HG03457 (cell line): ENCODE measurements at regions not wholly inside any gene's neighbourhood (a gene's known extent, or its start where the extent isn't known, plus 50 kb on each side); places are given as distances from the start of the nearest gene placed in this dataset.

Experiments
- ATAC-seq: cut with Tn5 transposase; IDR thresholded peaks from one replicate; pipeline ENCODE4 v1.9.1; 2021; ENCODE audit warnings: moderate number of reproducible peaks; ENCODE audit not compliant: unreplicated experiment

- ATAC-seq, result no peak
Measured at GRCh38 chrX:38985945-38986344, 184.7 kb downstream of the MID1IP1 start.

GRCh38 chrX:38986586-38986985, 185.3 kb downstream of the MID1IP1 start:
- no peak for ATAC-seq

GRCh38 chrX:38987198-38987651, 186.0 kb downstream of the MID1IP1 start:
- ATAC-seq, result no peak

GRCh38 chrX:38988301-38988700, 187.0 kb downstream of the MID1IP1 start:
- no peak for ATAC-seq

- ATAC-seq, result no peak
Measured at GRCh38 chrX:38989076-38989475, 187.8 kb downstream of the MID1IP1 start.

- ATAC-seq, result no peak
Measured at GRCh38 chrX:38991656-38992440, 190.6 kb downstream of the MID1IP1 start.

DNA sequence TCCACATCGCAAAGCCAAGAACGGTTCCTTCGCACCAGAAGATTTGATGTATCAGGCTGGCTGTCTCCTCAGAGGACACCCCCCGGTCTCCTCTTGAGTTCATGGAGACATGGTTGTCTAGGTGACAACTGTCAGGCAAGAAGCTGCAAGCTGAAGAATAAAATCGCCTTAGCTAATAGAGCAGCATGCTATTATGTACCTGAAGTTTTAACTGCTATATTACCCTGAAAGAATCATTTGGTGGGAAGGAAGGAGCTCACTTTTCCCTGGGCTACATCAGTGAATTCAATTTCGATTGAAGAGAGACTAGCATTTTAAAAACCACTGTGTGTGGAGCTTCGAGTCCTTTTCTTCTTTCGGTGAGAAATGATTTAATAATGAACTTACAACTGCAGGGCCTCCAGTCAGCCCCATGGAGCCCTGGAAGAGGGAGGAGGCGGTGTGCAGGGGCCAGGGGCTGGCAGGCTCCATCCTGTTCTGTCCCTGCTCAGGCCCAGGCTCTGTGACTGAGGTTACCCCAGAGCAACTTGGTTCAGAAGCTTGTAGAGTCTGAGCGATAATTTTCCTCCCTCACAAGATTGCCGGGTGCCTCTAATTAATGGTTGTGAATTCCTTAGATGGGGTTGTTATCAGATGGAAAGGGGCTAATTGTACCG, 191.3 kb downstream of the MID1IP1 start:
- no peak for ATAC-seq

DNA sequence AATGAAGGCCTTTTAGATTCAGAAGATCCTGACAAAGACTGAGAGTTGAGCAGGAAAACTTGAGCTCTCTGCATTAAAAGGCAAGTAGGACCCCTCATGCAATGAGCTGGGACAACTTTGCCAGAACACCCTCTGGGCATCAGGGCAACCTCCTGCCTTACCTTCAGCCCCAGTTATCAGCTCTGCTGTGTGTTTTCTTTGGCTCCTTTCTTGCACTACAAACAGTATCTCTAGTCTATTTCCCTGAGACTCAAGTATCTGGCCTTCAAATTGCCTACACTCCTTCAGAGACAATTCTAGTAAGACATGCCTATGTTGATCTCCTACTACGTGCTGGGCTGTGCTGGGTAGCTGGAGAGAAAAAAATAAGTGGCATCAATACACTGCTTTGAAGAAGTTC, 192.2 kb downstream of the MID1IP1 start:
- ATAC-seq, result no peak

- ATAC-seq, result no peak
Measured at GRCh38 chrX:38999099-38999498, 197.8 kb downstream of the MID1IP1 start.

DNA sequence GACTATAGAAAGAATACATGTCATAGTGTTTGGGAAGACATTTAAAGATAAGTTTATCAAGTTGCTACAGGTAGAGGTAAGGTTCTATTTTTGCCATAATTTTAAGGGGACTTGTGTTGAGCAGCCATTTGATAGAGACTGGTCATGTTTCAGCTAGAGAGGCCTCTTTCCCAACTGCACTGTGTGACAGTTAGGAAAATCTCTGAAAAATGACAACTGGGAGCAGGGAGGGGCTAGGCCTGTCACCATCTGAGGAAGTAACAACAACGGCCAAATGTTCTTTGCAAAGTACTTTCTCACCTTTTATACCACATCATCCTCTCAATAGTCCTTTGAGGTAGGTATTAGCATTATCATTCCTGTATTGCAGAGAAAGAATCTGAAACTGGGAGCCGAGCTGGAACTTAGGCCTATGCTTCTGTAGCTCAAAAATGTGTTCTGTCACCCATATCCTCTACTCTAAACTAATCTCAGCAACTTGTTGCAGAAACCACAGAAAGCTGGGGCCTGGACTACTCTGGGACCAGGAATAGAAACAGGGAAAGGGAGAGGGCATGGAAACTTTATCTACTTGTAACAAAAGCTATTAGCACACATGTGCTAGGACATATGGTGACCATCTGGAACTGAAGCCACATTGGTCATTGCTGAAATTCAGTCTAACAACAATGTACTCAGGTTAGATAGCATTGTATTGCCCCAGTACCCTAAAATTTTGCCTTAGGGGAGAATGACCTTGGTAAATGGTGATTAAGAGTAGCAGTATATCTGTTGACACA, 198.9 kb downstream of the MID1IP1 start:
- ATAC-seq, result no peak

DNA sequence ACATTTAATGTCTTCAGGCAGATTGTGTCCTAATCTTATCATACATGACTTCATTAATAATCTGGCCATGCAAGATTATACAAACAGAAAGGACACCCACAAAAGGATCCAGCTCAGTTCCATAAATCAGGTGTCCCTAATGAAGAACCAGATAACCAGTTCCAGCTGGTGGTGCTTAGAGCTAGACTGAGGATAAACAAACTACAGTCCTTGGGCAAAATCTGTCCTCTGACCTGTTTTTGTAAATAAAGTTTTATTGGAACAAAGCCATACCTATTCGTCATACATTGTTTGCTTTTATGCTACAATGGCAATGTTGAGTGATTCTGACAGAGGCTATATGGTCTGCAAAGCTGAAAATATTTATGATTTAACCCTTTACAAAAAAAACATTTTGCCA, 199.5 kb downstream of the MID1IP1 start:
- no peak for ATAC-seq

GRCh38 chrX:39002466-39002865, 201.2 kb downstream of the MID1IP1 start:
- no peak for ATAC-seq

- no peak for ATAC-seq
Measured at GRCh38 chrX:39008549-39008948, 207.3 kb downstream of the MID1IP1 start.

- ATAC-seq, result no peak
Measured at GRCh38 chrX:39011454-39012221, 210.4 kb downstream of the MID1IP1 start.

DNA sequence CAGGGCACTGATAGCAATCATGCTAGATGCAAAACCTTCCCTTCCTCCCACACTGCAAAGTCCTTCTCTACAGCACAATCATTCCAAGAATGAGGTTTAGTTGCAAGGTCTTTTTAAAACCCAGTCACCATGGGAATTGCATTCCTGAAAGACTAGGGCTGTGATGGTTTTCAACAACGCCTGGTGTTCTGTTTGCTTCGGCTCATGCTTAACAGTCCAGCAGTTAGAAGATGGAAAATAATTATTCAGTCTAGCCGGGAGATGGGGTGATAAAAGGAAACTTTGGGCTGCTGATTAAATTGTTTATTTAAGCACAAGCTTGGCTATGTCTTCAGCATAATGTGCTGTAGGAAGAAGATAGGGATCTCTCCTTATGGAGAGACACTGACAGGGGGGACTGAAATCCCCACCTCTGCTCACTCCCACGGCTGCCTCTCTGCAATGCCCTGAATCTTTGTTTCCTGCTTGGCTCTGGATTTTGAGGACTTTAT, 211.4 kb downstream of the MID1IP1 start:
- ATAC-seq, result no peak

GRCh38 chrX:39016556-39016955, 215.3 kb downstream of the MID1IP1 start:
- ATAC-seq, result no peak

GRCh38 chrX:39017077-39017476, 215.8 kb downstream of the MID1IP1 start:
- no peak for ATAC-seq

DNA sequence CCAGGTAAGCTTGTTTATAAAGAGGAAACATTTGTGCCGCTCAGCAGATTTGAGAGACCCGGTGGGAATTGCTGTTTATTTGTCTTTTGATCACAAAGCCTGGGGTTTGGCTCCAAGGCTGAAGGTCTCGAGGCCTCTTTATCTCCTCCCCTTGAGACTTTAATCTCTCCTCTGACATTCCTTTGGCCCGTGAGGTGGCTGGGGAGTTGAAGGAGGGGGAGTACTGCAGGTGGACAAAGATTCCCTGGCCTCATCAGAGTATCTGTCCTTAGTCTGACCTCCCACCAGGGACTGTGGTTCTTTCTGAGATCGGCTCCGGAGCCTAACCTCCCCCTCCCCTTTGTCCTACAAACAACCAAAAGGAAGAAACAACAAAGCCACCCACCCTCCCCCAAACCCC, 216.5 kb downstream of the MID1IP1 start:
- no peak for ATAC-seq

DNA sequence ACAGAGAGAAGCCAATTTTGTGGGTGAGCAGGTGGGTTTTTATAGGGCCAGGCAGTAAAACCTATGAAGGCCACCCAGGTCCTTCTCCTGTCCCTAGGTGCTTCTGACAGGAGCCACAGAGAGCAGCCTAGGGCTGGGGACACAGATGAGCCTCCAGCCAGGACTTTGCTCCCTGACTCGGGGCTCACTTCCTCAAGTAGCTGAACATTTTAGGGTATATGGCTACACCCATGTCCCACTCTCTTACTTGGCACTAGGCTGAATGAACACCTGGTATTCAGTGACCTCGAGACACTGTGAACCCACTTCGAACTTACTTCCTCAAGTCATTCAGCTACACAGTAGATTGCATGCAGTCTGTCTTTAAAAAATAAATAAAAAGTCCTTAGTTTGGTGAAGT, 217.3 kb downstream of the MID1IP1 start:
- no peak for ATAC-seq

DNA sequence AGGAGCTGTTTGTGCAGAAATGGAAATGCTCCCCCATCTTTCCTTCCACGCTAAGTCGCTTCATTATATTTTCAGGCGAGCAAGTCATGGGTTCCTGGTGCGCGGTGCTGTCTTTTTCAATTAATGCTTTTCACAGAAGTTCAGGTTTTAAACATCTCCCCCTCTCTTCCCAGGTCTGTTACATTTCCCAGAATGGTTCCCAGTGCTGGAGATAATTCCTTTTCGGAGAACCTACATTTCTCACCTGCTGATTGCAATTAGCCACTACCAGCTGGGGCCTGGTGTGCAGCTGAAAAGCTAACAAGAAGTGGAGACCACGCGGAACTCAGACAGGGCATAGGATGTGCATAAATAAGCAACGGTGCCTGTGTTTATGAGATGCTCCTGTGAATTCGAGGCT, 217.8 kb downstream of the MID1IP1 start:
- ATAC-seq, result no peak
